Right atrium auricular region (tissue), 2 donors: ENCODE measurements at regions not wholly inside any gene's neighbourhood (a gene's known extent, or its start where the extent isn't known, plus 50 kb on each side); places are given as distances from the start of the nearest gene placed in this dataset.

Source experiments
- DNase-seq: peaks from one replicate; pipeline ENCODE4 v3.0.0-alpha.2; 2019; ENCODE audit warnings: low spot score
- H3K27ac ChIP-seq, 2 donors: fragments of 200-600 bp; sonication (generic); 1 replicate in 1 of 2; 2 replicates in 1 of 2; pipeline ENCODE4 v1.5.1; 2016 to 2019
- H3K27me3 ChIP-seq, 2 donors: fragments of 200-600 bp; sonication (generic); one replicate each; pipeline versions ENCODE4 v1.5.1 to v1.6.0; 2017 to 2019
- H3K36me3 ChIP-seq: fragments of 200-600 bp; sonication (generic); one replicate; pipeline ENCODE4 v1.5.1; 2016
- H3K4me1 ChIP-seq, 2 donors: fragments of 200-600 bp; sonication (generic); one replicate each; pipeline versions ENCODE4 v1.5.1 to v1.6.0; 2017 to 2019
- H3K4me3 ChIP-seq, 2 donors: fragments of 200-600 bp; sonication (generic); 1 replicate in 1 of 2; 2 replicates in 1 of 2; pipeline ENCODE4 v1.5.1; 2017 to 2019; ENCODE audit warnings: mild to moderate bottlenecking in 1 of 2, moderate library complexity in 1 of 2
- H3K9me3 ChIP-seq, 2 donors: fragments of 200-600 bp; sonication (generic); one replicate each; pipeline ENCODE4 v1.5.1; 2019
- TF ChIP-seq, protein P1 (sequence below), 2 donors: fragments of 200-600 bp; sonication (generic); IDR thresholded peaks; one replicate each; pipeline ENCODE4 v1.5.1; 2019; ENCODE audit warnings: antibody characterized with exemption in 2 of 2

DNA sequence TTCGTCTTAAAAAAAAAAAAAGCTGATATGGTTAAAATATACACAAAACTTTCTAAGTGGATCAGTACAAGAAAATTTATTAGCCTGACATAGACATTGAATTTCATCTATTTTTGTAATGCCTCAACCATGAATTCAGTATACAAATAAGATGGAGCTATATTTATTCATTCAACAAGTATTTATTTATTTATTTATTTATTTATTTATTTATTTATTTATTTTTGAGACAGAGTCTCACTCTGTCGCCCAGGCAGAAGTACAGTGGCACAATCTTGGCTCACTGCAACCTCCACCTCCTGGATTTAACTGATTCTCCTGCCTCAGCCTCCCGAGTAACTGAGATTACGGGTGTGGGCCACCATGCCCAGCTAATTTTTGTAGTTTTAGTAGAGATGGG lies 78.5 kb upstream of the GSX1 start:
- Histone ChIP-seq H3K4me3 (no peak overlapping the region), H3K4me1 (no peaks in the 10 kb centered on the region), H3K36me3 (no peaks in the 10 kb centered on the region), H3K9me3 (no peaks in the 10 kb centered on the region), H3K27me3 (no peaks in the 10 kb centered on the region), H3K27ac (no peak overlapping the region)
- no peak for DNase-seq
- TF ChIP-seq, protein P1, sequence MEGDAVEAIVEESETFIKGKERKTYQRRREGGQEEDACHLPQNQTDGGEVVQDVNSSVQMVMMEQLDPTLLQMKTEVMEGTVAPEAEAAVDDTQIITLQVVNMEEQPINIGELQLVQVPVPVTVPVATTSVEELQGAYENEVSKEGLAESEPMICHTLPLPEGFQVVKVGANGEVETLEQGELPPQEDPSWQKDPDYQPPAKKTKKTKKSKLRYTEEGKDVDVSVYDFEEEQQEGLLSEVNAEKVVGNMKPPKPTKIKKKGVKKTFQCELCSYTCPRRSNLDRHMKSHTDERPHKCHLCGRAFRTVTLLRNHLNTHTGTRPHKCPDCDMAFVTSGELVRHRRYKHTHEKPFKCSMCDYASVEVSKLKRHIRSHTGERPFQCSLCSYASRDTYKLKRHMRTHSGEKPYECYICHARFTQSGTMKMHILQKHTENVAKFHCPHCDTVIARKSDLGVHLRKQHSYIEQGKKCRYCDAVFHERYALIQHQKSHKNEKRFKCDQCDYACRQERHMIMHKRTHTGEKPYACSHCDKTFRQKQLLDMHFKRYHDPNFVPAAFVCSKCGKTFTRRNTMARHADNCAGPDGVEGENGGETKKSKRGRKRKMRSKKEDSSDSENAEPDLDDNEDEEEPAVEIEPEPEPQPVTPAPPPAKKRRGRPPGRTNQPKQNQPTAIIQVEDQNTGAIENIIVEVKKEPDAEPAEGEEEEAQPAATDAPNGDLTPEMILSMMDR (IDR thresholded peaks at IDR 0.05) = no peak

DNA sequence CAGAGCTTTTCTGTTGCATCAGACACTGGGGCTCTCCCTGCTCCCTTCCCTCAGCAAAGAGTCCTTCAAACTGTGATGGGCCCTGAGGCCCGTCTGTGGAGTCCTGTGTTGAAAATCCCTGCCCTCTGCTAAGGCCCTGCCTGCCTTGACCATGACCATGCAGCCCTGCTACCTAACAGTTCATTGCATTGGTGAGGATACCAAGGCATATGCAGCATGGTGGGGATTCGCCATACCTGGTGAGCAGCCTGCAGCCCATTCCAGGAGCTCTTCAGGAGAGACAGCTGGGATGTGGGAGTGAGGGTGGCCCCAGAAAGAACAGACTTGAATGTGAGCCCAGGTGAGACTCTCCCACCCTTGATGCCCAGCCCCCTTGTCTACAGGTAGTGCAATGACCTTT lies 70.6 kb upstream of the GSX1 start:
- TF ChIP-seq, protein P1 (IDR thresholded peaks at IDR 0.05) = no peak
- Histone ChIP-seq H3K27ac (no peak overlapping the region), H3K9me3 (no peaks in the 10 kb centered on the region), H3K4me1 (no peaks in the 10 kb centered on the region), H3K27me3 (no peaks in the 10 kb centered on the region), H3K36me3 (no peaks in the 10 kb centered on the region), H3K4me3 (no peak overlapping the region)
- DNase-seq = no peak

DNA sequence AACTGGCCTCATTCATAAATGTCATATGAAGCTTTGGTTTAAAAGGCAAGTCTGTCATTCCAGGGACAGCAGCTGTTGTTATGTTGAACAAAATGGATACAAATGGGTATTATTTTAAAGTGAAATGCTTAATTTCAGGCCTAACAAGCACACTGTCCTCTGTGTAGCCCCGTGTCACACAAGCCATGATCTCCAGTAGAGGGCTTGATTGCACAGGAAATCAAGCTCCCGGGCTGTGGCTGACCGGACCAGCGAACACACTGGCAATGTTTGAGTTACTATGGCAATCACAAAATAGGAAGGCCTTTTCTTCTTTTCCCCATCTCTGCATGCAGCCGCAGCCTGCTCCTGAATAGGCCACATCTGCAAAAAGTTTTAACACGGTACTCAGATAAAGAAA lies 64.0 kb upstream of the GSX1 start:
- H3K27ac ChIP-seq = no peak overlapping the region
- no peaks in the 10 kb centered on the region for H3K27me3 ChIP-seq
- H3K4me3 ChIP-seq = no peak overlapping the region
- H3K4me1 ChIP-seq = no peaks in the 10 kb centered on the region
- no peak for DNase-seq
- TF ChIP-seq, protein P1 (IDR thresholded peaks at IDR 0.05) = no peak
- no peaks in the 10 kb centered on the region for H3K36me3 ChIP-seq
- H3K9me3 ChIP-seq = no peaks in the 10 kb centered on the region

DNA sequence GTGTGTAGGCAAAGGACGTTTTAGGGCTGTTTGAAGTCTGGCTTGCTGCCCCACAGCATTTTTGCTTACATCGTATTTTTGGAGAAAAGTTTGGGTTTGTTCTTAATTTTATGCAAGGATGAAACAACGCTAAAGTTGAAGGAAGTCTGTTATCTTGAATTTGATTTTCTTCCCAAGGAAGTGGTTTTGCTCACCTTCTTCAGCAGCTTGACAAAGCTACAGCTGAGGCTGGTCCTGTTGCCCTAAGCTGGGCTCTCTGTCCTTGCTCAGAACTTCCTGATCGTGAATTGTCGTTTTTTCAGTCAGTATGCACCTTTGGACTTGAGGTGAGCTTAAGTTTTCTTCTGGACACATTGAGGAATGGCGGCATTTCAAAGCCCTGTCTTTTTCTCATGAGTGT lies 62.1 kb upstream of the GSX1 start:
- no peaks in the 10 kb centered on the region for H3K36me3 ChIP-seq
- no peak overlapping the region for H3K4me3 ChIP-seq
- DNase-seq = no peak
- TF ChIP-seq, protein P1 (IDR thresholded peaks at IDR 0.05) = no peak
- H3K9me3 ChIP-seq = no peaks in the 10 kb centered on the region
- no peaks in the 10 kb centered on the region for H3K4me1 ChIP-seq
- no peaks in the 10 kb centered on the region for H3K27me3 ChIP-seq
- no peak overlapping the region for H3K27ac ChIP-seq
